ENCODE measurements at regions not wholly inside any gene's neighbourhood (a gene's known extent, or its start where the extent isn't known, plus 50 kb on each side); places are given as distances from the start of the nearest gene placed in this dataset.

- TF ChIP-seq CTCF (IDR thresholded peaks at IDR 0.05) (no peak), POLR2A (IDR thresholded peaks at IDR 0.05) (no peak)
These were observed 64.8 kb upstream of the ATP1A1 start for GRCh38 chr1:116308276-116308675.
